ENCODE measurements at regions not wholly inside any gene's neighbourhood (a gene's known extent, or its start where the extent isn't known, plus 50 kb on each side); places are given as distances from the start of the nearest gene placed in this dataset.

- TF ChIP-seq POLR2A (IDR thresholded peaks at IDR 0.05) = no peak
- TF ChIP-seq, protein P1, sequence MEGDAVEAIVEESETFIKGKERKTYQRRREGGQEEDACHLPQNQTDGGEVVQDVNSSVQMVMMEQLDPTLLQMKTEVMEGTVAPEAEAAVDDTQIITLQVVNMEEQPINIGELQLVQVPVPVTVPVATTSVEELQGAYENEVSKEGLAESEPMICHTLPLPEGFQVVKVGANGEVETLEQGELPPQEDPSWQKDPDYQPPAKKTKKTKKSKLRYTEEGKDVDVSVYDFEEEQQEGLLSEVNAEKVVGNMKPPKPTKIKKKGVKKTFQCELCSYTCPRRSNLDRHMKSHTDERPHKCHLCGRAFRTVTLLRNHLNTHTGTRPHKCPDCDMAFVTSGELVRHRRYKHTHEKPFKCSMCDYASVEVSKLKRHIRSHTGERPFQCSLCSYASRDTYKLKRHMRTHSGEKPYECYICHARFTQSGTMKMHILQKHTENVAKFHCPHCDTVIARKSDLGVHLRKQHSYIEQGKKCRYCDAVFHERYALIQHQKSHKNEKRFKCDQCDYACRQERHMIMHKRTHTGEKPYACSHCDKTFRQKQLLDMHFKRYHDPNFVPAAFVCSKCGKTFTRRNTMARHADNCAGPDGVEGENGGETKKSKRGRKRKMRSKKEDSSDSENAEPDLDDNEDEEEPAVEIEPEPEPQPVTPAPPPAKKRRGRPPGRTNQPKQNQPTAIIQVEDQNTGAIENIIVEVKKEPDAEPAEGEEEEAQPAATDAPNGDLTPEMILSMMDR (IDR thresholded peaks at IDR 0.05) = no peak
These were observed 411.8 kb downstream of the SETD4 start for GRCh38 chr21:35648512-35648911.

Measured in adrenal gland (tissue), 5 donors.